GM12873 (cell line): ENCODE measurements at regions not wholly inside any gene's neighbourhood (a gene's known extent, or its start where the extent isn't known, plus 50 kb on each side); places are given as distances from the start of the nearest gene placed in this dataset.

Experiments used
- TF ChIP-seq, protein P1 (sequence below): IDR thresholded peaks from 2 replicates; pipeline ENCODE4 v1.5.1; 2012; ENCODE audit warnings: low read depth, mild to moderate bottlenecking, moderate library complexity, low read length, control low read depth; ENCODE audit not compliant: insufficient read depth; ENCODE audit errors: missing control alignments

DNA sequence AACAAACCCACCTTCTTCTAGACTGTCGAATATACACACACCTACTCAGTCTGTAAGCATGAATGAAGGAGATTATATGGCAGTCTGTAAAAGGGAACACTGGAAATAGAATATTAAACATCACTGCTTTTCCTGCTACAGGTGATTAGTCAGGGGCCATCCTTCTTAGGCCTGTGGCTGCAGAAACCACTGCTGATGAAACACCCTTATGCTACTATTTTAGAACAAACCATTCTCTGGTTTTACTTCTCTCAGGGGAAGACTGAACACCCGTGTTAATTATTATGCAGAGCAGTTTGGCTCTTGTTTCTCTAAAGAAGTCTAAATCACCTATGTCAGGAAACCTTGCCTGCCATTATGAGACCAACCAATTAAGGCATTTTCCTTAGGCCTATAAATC, 351.1 kb upstream of the KLF6 start:
- TF ChIP-seq, protein P1, sequence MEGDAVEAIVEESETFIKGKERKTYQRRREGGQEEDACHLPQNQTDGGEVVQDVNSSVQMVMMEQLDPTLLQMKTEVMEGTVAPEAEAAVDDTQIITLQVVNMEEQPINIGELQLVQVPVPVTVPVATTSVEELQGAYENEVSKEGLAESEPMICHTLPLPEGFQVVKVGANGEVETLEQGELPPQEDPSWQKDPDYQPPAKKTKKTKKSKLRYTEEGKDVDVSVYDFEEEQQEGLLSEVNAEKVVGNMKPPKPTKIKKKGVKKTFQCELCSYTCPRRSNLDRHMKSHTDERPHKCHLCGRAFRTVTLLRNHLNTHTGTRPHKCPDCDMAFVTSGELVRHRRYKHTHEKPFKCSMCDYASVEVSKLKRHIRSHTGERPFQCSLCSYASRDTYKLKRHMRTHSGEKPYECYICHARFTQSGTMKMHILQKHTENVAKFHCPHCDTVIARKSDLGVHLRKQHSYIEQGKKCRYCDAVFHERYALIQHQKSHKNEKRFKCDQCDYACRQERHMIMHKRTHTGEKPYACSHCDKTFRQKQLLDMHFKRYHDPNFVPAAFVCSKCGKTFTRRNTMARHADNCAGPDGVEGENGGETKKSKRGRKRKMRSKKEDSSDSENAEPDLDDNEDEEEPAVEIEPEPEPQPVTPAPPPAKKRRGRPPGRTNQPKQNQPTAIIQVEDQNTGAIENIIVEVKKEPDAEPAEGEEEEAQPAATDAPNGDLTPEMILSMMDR = no peak

DNA sequence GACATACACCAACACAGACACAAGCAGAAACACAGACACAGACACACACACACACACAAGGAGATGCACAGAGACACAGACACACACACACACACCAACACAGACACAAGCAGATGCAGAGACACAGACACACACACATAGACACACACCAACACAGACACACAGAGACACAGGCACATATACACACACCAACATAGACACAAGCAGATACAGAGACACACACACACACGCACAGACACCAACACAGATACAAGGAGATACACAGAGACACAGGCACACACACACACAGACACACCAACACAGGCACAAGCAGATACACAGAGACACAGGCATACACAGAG, 347.2 kb upstream of the KLF6 start:
- TF ChIP-seq, protein P1 = no peak

DNA sequence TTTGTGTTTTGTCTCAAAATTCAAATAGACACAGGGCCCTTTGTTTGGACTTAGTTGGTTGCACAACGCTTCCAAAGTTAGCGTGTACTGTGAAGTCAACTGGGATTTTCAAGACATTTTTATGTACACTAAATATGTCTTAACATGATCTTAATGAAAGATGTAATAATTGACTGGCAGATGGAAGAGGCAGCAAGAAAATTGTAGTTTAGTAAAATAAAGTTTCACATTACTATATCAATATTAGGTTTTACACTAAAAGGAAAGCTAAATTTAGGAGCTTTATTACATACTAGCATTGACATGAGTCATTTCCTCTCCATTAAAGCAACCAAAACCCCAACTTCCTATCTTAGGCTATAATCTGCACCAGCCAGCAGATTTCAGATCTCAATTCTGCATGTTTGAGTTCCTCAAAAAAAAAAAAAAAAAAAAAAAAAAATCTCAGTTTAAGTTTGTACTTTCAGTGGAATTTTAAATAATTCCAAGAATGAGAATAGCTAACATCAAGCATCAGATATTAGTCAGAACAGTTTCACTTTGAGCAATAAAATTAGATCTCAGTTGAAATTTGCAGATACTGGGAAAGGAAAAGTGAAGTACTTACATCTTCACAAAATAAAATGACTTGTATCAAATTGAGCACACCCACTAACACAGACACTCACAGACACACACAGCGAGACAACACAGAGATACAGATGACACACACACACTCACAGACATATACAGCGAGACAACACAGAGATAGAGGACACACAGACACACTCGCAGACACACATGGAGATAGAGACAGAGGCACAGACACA, 346.6 kb upstream of the KLF6 start:
- TF ChIP-seq, protein P1 = no peak

DNA sequence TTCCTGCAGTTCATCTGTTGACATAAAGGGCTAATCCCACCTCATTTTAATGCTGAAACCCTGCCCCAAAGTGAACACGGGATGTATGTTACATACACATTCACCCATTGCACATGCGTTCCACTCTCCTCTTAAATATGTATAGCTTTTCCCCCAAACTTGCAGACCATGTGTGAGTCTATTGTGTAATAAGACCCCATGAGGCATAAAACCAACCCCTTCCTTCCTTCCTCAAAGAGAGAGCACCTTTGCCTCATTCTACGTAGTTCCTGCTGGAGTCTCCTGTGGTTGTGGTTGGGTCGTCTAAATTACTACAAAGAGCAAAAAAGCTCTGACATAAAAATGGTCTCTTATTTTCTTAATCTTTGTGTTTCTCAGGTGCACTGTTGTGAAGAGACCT, 345.7 kb upstream of the KLF6 start:
- TF ChIP-seq, protein P1 = no peak

DNA sequence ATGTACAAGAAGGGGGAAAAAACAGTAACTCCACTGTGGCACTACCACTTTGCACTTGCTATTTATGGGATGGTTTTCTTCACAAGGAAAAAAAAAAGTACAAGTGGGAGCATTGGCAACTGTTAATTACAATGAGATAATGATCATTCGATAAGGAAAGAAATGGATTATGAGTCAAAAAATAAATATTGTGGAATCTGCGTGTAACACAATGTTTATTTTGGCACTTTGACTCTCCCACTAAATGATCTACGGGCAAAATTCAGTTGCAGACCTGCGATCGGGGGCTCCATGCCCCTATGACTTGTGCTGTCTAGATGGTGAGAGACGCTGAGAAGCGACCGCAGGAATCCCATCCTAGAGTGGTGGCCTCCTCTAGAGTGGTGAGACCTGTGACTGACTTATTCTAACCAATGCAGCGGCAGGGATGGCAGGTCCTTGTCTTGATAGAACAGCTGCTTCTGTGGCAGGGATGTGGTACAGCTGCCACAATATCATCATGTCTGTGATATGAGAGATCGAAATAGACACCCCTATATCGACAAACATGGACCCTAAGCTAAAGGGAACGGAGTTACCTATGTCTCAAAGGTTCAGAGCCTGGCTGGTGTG, 345.0 kb upstream of the KLF6 start:
- TF ChIP-seq, protein P1 = no peak

DNA sequence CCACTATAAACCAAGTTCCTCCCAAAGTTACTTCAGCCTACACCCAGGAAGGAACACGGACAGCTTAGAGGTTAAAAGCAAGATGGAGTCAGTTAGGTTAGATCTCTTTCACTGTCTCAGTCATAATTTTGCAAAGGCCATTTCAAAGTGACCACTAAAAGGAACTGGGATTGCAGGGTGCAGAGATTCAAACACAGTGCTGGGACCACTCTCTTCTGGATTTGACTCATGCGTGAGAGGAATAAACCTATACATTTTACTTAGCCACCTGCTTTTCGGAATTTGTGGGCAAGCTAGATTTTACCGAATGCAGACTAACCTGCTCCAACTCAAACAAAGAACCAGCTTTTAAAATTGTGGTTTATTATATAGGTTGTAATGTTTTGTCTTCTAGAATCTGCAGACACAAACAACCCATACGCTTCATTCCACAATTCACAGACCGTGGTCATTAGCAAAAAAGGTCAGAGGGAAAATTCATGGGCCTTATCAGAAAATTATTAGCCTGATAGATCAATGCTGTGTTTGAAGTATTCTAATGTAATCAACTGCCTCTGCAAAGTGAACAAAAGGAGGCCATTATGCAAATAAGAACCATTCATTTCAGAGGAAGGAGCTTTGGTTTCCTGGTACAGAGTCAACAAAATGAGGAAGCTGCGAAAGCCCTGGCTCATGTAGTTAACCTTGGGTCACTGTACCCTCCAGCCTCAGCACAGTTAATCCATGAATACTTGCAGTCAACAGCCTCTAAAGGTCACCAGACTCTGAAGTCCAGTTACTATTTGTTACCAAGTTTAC, 342.7 kb upstream of the KLF6 start:
- TF ChIP-seq, protein P1 = no peak

DNA sequence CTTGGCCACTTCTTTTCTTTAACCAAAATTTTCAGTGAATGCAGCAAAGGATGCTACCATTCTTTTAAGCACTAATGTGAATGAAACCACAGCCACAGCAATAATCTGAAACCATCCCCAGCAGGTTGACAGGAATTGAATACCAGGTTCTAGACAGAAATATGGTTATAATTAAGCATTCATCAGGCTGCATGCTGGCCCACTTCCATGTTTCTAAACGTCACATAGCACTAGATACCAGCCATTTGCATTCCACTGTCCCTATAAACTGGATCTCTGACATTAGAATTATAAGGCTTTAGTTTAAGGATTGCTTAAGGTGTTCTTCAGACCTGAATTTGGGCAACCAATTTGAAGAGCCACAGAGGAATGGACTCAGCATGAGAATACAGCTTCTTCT, 340.8 kb upstream of the KLF6 start:
- TF ChIP-seq, protein P1 = no peak
